Vagina (tissue), 2 donors: ENCODE measurements at regions not wholly inside any gene's neighbourhood (a gene's known extent, or its start where the extent isn't known, plus 50 kb on each side); places are given as distances from the start of the nearest gene placed in this dataset.

ENCODE experiments used
- DNase-seq, 2 donors: peaks; one replicate each; pipeline ENCODE4 v3.0.0-alpha.2; 2017; ENCODE audit errors: extremely low spot score in 2 of 2
- H3K27ac ChIP-seq: fragments of 200-600 bp; sonication (generic); one replicate; pipeline ENCODE4 v1.5.1; 2019
- H3K27me3 ChIP-seq: fragments of 200-600 bp; sonication (generic); one replicate; pipeline ENCODE4 v1.5.1; 2019
- H3K36me3 ChIP-seq, 2 donors: fragments of 200-600 bp; sonication (generic); one replicate each; pipeline ENCODE4 v1.5.1; 2017 to 2019
- H3K4me1 ChIP-seq: fragments of 200-600 bp; sonication (generic); one replicate; pipeline ENCODE4 v1.5.1; 2019
- H3K4me3 ChIP-seq, 2 donors: fragments of 200-600 bp; sonication (generic); 1 replicate in 1 of 2; 2 replicates in 1 of 2; pipeline ENCODE4 v1.5.1; 2016 to 2019
- H3K9me3 ChIP-seq: fragments of 200-600 bp; sonication (generic); one replicate; pipeline ENCODE4 v1.5.1; 2019
- POLR2A ChIP-seq, 2 donors: fragments of 450-650 bp; IDR thresholded peaks; one replicate each; pipeline ENCODE4 v1.6.1; 2017; ENCODE audit warnings: antibody characterized with exemption in 2 of 2, mild to moderate bottlenecking in 2 of 2, moderate library complexity in 2 of 2
- POLR2AphosphoS5 ChIP-seq, 2 donors: sonication (generic); formaldehyde crosslinking; IDR thresholded peaks; one replicate each; pipeline ENCODE4 v1.9.0; 2017; ENCODE audit warnings: antibody characterized with exemption in 2 of 2, mild to moderate bottlenecking in 2 of 2, low read depth in 1 of 2; ENCODE audit not compliant: insufficient read depth in 1 of 2
- intact Hi-C: fragments of 100-400 bp; cut with DNase I; formaldehyde crosslinking; loops from one replicate; pipeline ENCODE4 v1.15.1; 2023
- TF ChIP-seq, protein P1 (sequence below), 3 experiments: fragments of 450-650 bp in 2 of 3; fragments of 200-600 bp in 1 of 3; sonication (generic) in 1 of 3; IDR thresholded peaks; one replicate each; pipeline ENCODE4 v1.5.1; 2017 to 2019; ENCODE audit warnings: antibody characterized with exemption in 3 of 3, mild to moderate bottlenecking in 2 of 3, moderate library complexity in 2 of 3

DNA sequence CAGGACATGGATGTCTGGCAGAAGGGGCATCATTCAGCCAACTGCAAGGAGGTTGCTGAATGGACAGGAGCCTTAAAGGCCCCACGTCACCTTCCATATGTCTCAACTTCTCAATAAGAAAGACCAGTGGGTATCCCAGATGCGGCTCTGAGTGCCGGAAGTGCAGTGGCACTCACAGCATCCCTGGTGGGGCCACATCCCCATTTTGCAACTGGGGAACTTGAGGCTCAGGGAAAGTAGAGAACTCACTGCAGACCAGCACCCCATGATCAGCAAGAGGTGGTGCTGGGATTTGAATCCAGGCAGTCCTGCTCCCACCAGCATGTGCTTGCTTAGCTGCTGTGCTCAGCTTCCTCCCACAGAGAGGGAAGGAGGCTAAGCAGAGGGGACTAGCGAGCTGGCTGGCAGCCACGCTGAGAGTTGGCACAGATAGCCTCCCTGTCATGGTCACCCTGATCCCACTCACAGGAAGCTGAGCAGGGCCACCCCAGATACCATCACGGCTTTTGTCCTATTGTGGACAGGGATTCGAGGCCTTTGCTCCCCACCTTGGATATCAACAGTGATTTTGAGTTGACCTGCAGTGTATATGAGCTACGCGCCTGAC, 294.2 kb upstream of the FOXF1 start:
- no peak overlapping the region for H3K4me3 ChIP-seq
- no peaks in the 10 kb centered on the region for H3K27me3 ChIP-seq
- no peak overlapping the region for H3K27ac ChIP-seq
- no peak for DNase-seq
- H3K4me1 ChIP-seq = no peaks in the 10 kb centered on the region
- intact Hi-C loops = no loop called here
- H3K9me3 ChIP-seq = no peaks in the 10 kb centered on the region
- no peaks in the 10 kb centered on the region for H3K36me3 ChIP-seq
- TF ChIP-seq, protein P1, sequence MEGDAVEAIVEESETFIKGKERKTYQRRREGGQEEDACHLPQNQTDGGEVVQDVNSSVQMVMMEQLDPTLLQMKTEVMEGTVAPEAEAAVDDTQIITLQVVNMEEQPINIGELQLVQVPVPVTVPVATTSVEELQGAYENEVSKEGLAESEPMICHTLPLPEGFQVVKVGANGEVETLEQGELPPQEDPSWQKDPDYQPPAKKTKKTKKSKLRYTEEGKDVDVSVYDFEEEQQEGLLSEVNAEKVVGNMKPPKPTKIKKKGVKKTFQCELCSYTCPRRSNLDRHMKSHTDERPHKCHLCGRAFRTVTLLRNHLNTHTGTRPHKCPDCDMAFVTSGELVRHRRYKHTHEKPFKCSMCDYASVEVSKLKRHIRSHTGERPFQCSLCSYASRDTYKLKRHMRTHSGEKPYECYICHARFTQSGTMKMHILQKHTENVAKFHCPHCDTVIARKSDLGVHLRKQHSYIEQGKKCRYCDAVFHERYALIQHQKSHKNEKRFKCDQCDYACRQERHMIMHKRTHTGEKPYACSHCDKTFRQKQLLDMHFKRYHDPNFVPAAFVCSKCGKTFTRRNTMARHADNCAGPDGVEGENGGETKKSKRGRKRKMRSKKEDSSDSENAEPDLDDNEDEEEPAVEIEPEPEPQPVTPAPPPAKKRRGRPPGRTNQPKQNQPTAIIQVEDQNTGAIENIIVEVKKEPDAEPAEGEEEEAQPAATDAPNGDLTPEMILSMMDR (IDR thresholded peaks at IDR 0.05) = no peak
- TF ChIP-seq POLR2AphosphoS5 (IDR thresholded peaks at IDR 0.05; ENCODE audit: insufficient read depth in 1 of 2, low read depth in 1 of 2) (no peak), POLR2A (IDR thresholded peaks at IDR 0.05) (no peak)

DNA sequence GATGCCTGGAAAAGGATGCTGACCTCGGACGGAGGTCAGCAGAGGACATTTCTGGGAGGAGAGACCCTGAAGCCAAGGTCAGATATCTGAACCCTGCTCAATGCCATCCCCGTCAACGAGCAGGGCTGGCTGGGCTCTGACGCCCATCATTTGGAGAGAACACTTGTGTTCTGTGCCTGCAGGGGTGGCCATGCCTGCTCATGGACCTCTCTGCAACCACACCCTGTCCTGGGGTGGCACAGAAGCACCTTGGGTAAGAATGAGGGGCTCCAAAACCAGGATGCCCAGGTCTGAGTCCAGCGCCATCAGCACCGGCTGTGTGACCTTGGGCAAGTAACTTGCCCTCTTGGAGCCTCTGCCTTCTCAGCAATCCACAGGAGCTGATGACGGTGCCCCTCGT, 293.7 kb upstream of the FOXF1 start:
- TF ChIP-seq, protein P1 (IDR thresholded peaks at IDR 0.05) = no peak
- TF ChIP-seq POLR2A (IDR thresholded peaks at IDR 0.05) (no peak), POLR2AphosphoS5 (IDR thresholded peaks at IDR 0.05; ENCODE audit: insufficient read depth in 1 of 2, low read depth in 1 of 2) (no peak)
- no peaks in the 10 kb centered on the region for H3K9me3 ChIP-seq
- intact Hi-C loops = no loop called here
- DNase-seq = no peak
- H3K4me3 ChIP-seq = no peak overlapping the region
- H3K27ac ChIP-seq = no peak overlapping the region
- no peaks in the 10 kb centered on the region for H3K27me3 ChIP-seq
- H3K36me3 ChIP-seq = no peaks in the 10 kb centered on the region
- no peaks in the 10 kb centered on the region for H3K4me1 ChIP-seq

DNA sequence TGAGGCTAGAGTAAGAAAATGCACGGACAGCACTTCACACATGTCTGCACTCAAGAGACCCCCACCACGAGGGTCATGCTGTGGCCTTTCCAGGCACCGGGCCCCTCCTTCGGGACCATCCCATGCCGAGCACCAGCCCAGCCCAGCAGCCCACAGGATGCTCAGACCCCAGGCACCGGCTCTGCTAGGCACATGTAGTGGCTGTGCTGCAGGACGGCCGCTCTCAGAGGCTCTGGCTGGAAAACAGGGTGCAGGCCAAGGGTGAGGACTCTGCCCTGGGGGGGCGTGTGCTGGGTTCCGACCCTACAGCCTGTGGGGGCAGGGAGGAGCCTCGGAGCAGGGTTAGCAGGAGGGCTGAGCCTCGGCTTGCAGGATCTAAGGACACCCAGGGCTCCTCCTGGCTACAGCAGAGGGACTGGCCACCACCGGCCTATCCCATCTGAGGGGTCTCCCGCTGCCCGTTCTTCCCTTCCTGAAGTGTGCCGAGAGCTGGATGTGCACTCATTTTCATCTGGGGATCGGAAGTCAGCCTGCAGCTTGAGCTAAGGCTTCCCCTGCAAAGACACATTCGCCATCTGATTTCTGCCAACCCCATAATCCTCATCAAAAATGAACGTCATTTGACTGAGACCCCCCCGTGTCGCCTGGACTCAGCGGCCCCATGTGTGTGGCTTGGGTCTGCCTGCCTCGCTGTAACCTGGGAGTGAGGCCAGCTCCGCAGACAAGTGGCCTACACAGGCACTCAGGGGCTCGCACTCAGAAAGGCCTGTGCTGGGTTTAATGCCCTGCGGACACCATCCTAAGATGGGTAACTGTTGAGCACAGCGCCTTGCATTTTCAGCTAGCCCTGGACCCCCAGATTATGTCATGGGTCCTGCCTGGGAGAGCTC, 293.1 kb upstream of the FOXF1 start:
- intact Hi-C loops = no loop called here
- H3K4me3 ChIP-seq = no peak overlapping the region
- H3K4me1 ChIP-seq = no peaks in the 10 kb centered on the region
- H3K36me3 ChIP-seq = no peaks in the 10 kb centered on the region
- no peak for DNase-seq
- no peaks in the 10 kb centered on the region for H3K27me3 ChIP-seq
- H3K27ac ChIP-seq = no peak overlapping the region
- TF ChIP-seq POLR2AphosphoS5 (IDR thresholded peaks at IDR 0.05; ENCODE audit: insufficient read depth in 1 of 2, low read depth in 1 of 2) (no peak), POLR2A (IDR thresholded peaks at IDR 0.05) (no peak)
- TF ChIP-seq, protein P1 (IDR thresholded peaks at IDR 0.05) = no peak
- no peaks in the 10 kb centered on the region for H3K9me3 ChIP-seq

DNA sequence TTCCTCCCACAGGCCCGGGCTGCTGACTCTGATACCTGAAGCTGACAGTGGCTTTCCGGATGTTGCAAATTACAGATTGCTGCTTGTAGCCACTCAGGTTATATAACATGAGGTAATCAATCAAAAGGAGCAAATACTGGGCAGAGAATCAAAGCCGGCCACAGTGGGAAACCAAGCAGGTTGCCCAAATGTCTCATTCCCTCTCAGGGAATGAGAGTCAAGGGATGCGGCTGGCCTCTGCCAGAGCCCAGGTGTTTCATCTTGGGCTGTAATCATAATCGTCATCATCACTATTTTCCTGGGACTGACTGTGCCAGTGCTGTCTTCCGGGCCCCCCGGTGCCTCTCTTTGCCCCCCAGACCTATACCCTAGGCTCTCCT, 292.4 kb upstream of the FOXF1 start:
- Histone ChIP-seq H3K9me3 (no peaks in the 10 kb centered on the region), H3K36me3 (no peaks in the 10 kb centered on the region), H3K4me1 (no peaks in the 10 kb centered on the region), H3K4me3 (no peak overlapping the region), H3K27me3 (no peaks in the 10 kb centered on the region), H3K27ac (no peak overlapping the region)
- TF ChIP-seq POLR2AphosphoS5 (IDR thresholded peaks at IDR 0.05; ENCODE audit: insufficient read depth in 1 of 2, low read depth in 1 of 2) (no peak), POLR2A (IDR thresholded peaks at IDR 0.05) (no peak)
- TF ChIP-seq, protein P1 (IDR thresholded peaks at IDR 0.05) = no peak
- DNase-seq = no peak
- intact Hi-C loops = no loop called here
